ENCODE measurements at regions not wholly inside any gene's neighbourhood (a gene's known extent, or its start where the extent isn't known, plus 50 kb on each side); places are given as distances from the start of the nearest gene placed in this dataset.
"Not testable (repeated sequence)": the region's sequence is repeated elsewhere in the genome, so short reads cannot be mapped to it uniquely, and the experiment has no call there.

GRCh38 chr5:30150231-30150630, 1043.3 kb upstream of the CDH6 start:
- Mint-ChIP-seq H3K36me3 (no peaks in the 10 kb centered on the region), H3K4me1 (no peaks in the 10 kb centered on the region)
- no peak overlapping the region for H2AFZ ChIP-seq (replicated peaks)

GRCh38 chr5:30149526-30149925, 1044.0 kb upstream of the CDH6 start:
- TF ChIP-seq CTCF (IDR thresholded peaks at IDR 0.05) (no peak), EZH2phosphoT487 (IDR thresholded peaks at IDR 0.05) (no peak), EZH2 (IDR thresholded peaks at IDR 0.05) (no peak)
- no peak overlapping the region for H3K27ac Mint-ChIP-seq
- Histone ChIP-seq H3K27me3 (no peaks in the 10 kb centered on the region), H3K4me3 (no peak overlapping the region), H2AFZ (replicated peaks) (no peak overlapping the region), H3K9me3 (ENCODE audit: low read depth) (no peaks in the 10 kb centered on the region), H3F3A (ENCODE audit: low read depth) (no peaks in the 10 kb centered on the region), H3K4me1 (no peaks in the 10 kb centered on the region), H3K27ac (no peak overlapping the region), H4K20me1 (ENCODE audit: low read depth) (no peaks in the 10 kb centered on the region), H3K36me3 (no peaks in the 10 kb centered on the region), H3K79me2 (ENCODE audit: low read depth) (no peaks in the 10 kb centered on the region), H3K9ac (no peak overlapping the region), H3K4me2 (no peak overlapping the region)
- H3K4me3 Mint-ChIP-seq, result no peak overlapping the region
- H3K4me1 Mint-ChIP-seq, result no peaks in the 10 kb centered on the region
- no peaks in the 10 kb centered on the region for H3K27me3 Mint-ChIP-seq (ENCODE audit: insufficient read depth, low read depth)
- no peak for DNase-seq (ENCODE audit: low spot score)
- H3K9me3 Mint-ChIP-seq, result no peaks in the 10 kb centered on the region
- H3K36me3 Mint-ChIP-seq, result no peaks in the 10 kb centered on the region

More at GRCh38 chr5:30150231-30150630, 1043.3 kb upstream of the CDH6 start:
- no peak overlapping the region for H3K4me2 ChIP-seq
- no peaks in the 10 kb centered on the region for H3K4me1 ChIP-seq
- Mint-ChIP-seq H3K9me3 (no peaks in the 10 kb centered on the region), H3K4me3 (no peak overlapping the region), H3K27me3 (ENCODE audit: insufficient read depth, low read depth) (no peaks in the 10 kb centered on the region), H3K27ac (no peak overlapping the region)
- H3K27ac ChIP-seq, result no peak overlapping the region
- H3K27me3 ChIP-seq, result no peaks in the 10 kb centered on the region
- H3K9me3 ChIP-seq (ENCODE audit: low read depth), result no peaks in the 10 kb centered on the region
- no peak for DNase-seq (ENCODE audit: low spot score)
- H3K36me3 ChIP-seq, result no peaks in the 10 kb centered on the region
- TF ChIP-seq EZH2 (IDR thresholded peaks at IDR 0.05), result no peak
- no peak for TF ChIP-seq EZH2phosphoT487 (IDR thresholded peaks at IDR 0.05)
- no peak for TF ChIP-seq CTCF (IDR thresholded peaks at IDR 0.05)
- no peaks in the 10 kb centered on the region for H3F3A ChIP-seq (ENCODE audit: low read depth)
- H4K20me1 ChIP-seq (ENCODE audit: low read depth), result no peaks in the 10 kb centered on the region
- no peaks in the 10 kb centered on the region for H3K79me2 ChIP-seq (ENCODE audit: low read depth)
- H3K4me3 ChIP-seq, result no peak overlapping the region
- no peak overlapping the region for H3K9ac ChIP-seq

- Mint-ChIP-seq H3K4me3 (no peak overlapping the region), H3K36me3 (no peaks in the 10 kb centered on the region), H3K27ac (no peak overlapping the region), H3K27me3 (ENCODE audit: insufficient read depth, low read depth) (peaks cover 3% of the 10 kb centered on the region), H3K4me1 (no peaks in the 10 kb centered on the region), H3K9me3 (peaks cover 8% of the 10 kb centered on the region)
- Histone ChIP-seq H3K4me2 (no peak overlapping the region), H3F3A (ENCODE audit: low read depth) (no peaks in the 10 kb centered on the region), H3K79me2 (ENCODE audit: low read depth) (no peaks in the 10 kb centered on the region), H3K27me3 (no peaks in the 10 kb centered on the region), H3K36me3 (no peaks in the 10 kb centered on the region), H3K4me3 (no peak overlapping the region), H2AFZ (replicated peaks) (no peak overlapping the region), H3K9ac (no peak overlapping the region), H3K27ac (no peak overlapping the region), H3K9me3 (ENCODE audit: low read depth) (no peaks in the 10 kb centered on the region), H3K4me1 (no peaks in the 10 kb centered on the region), H4K20me1 (ENCODE audit: low read depth) (no peaks in the 10 kb centered on the region)
- TF ChIP-seq EZH2phosphoT487 (IDR thresholded peaks at IDR 0.05), result no peak
- no peak for TF ChIP-seq EZH2 (IDR thresholded peaks at IDR 0.05)
- TF ChIP-seq CTCF (IDR thresholded peaks at IDR 0.05), result no peak
- DNase-seq (ENCODE audit: low spot score), result no peak
These were observed 1045.5 kb upstream of the CDH6 start for GRCh38 chr5:30147976-30148375.

GRCh38 chr5:30144059-30144458, 1049.4 kb upstream of the CDH6 start:
- not testable (repeated sequence) for H3K4me3 Mint-ChIP-seq; H3K27ac ChIP-seq; DNase-seq (ENCODE audit: low spot score); H3K4me3 ChIP-seq; H4K20me1 ChIP-seq (ENCODE audit: low read depth); H3K27ac Mint-ChIP-seq; H3K27me3 Mint-ChIP-seq (ENCODE audit: insufficient read depth, low read depth); H3K27me3 ChIP-seq; H2AFZ ChIP-seq (replicated peaks); H3K4me1 Mint-ChIP-seq; H3K4me2 ChIP-seq; H3K36me3 Mint-ChIP-seq; H3K36me3 ChIP-seq; H3K9ac ChIP-seq; H3K79me2 ChIP-seq (ENCODE audit: low read depth); H3F3A ChIP-seq (ENCODE audit: low read depth); H3K4me1 ChIP-seq; H3K9me3 ChIP-seq (ENCODE audit: low read depth)
- peaks cover 13% of the 10 kb centered on the region for H3K9me3 Mint-ChIP-seq
